Tibial artery (tissue), 4 donors: ENCODE measurements at regions not wholly inside any gene's neighbourhood (a gene's known extent, or its start where the extent isn't known, plus 50 kb on each side); places are given as distances from the start of the nearest gene placed in this dataset.

Experiments
- DNase-seq, 2 donors: peaks; one replicate each; pipeline ENCODE4 v3.0.0-alpha.2; 2019
- H3K27ac ChIP-seq, 2 donors: fragments of 200-600 bp; sonication (generic) in 1 of 2; 1 replicate in 1 of 2; 2 replicates in 1 of 2; pipeline ENCODE4 v1.5.1; 2018 to 2019; ENCODE audit warnings: mild to moderate bottlenecking in 1 of 2
- H3K27me3 ChIP-seq, 2 donors: fragments of 200-600 bp; sonication (generic) in 1 of 2; one replicate each; pipeline versions ENCODE4 v1.5.1 to v1.6.0; 2016 to 2019
- H3K36me3 ChIP-seq, 3 donors: fragments of 200-600 bp; sonication (generic) in 2 of 3; one replicate each; pipeline ENCODE4 v1.5.1; 2016 to 2019; ENCODE audit warnings: mild to moderate bottlenecking in 2 of 3
- H3K4me1 ChIP-seq, 4 donors: fragments of 200-600 bp; sonication (generic) in 2 of 4; 1 replicate in 3 of 4; 2 replicates in 1 of 4; pipeline ENCODE4 v1.5.1; 2016 to 2019
- H3K4me3 ChIP-seq, 2 donors: fragments of 200-600 bp; sonication (generic) in 1 of 2; 1 replicate in 1 of 2; 2 replicates in 1 of 2; pipeline ENCODE4 v1.5.1; 2018 to 2019; ENCODE audit warnings: mild to moderate bottlenecking in 2 of 2
- H3K9me3 ChIP-seq, 3 donors: fragments of 200-600 bp; sonication (generic) in 1 of 3; one replicate each; pipeline ENCODE4 v1.5.1; 2016 to 2019
- CTCF ChIP-seq, 2 experiments: fragments of 200-600 bp in 1 of 2; fragments of 450-650 bp in 1 of 2; IDR thresholded peaks; one replicate each; pipeline ENCODE4 v1.5.1; 2017 to 2019; ENCODE audit warnings: antibody characterized with exemption in 2 of 2, mild to moderate bottlenecking in 1 of 2, moderate library complexity in 1 of 2
- intact Hi-C: fragments of 100-400 bp; cut with DNase I; formaldehyde crosslinking; loops from one replicate; pipeline ENCODE4 v1.15.0; 2023; ENCODE audit warnings: low total_unique reads

- no peak for DNase-seq
- Histone ChIP-seq H3K27me3 (no peaks in the 10 kb centered on the region), H3K27ac (no peak overlapping the region), H3K36me3 (no peaks in the 10 kb centered on the region), H3K4me1 (peaks cover 0 to 15% (median 8%) of the 10 kb centered on the region in 4 donors), H3K9me3 (no peaks in the 10 kb centered on the region), H3K4me3 (no peak overlapping the region)
- intact Hi-C loops, result loop anchor here (10.0 kb wide), 1 partner anchor 825 kb away; no protein-coding TSS in a partner anchor
- TF ChIP-seq CTCF (IDR thresholded peaks at IDR 0.05), result no peak
Observed at GRCh38 chr2:64879745-64880144, 109.5 kb upstream of the SLC1A4 start.

GRCh38 chr2:64880193-64880951 is 108.8 kb upstream of the SLC1A4 start:
- intact Hi-C loops, result loop anchor here (10.0 kb wide), 1 partner anchor 826 kb away; no protein-coding TSS in a partner anchor
- Histone ChIP-seq H3K4me3 (no peak overlapping the region), H3K27ac (no peak overlapping the region), H3K36me3 (no peaks in the 10 kb centered on the region), H3K27me3 (no peaks in the 10 kb centered on the region), H3K4me1 (peaks cover 0 to 15% (median 8%) of the 10 kb centered on the region in 4 donors), H3K9me3 (no peaks in the 10 kb centered on the region)
- TF ChIP-seq CTCF (IDR thresholded peaks at IDR 0.05), result no peak
- peak in 1 of 2 donors; percentile 37 for DNase-seq

GRCh38 chr2:64881037-64881492 is 108.1 kb upstream of the SLC1A4 start:
- DNase-seq, result peak in 1 of 2 donors; percentile 20

GRCh38 chr2:64887565-64887964 is 101.6 kb upstream of the SLC1A4 start:
- no peak for TF ChIP-seq CTCF (IDR thresholded peaks at IDR 0.05)
- Histone ChIP-seq H3K27me3 (peaks cover 0 to 11% of the 10 kb centered on the region in 2 donors), H3K4me1 (no peaks in the 10 kb centered on the region), H3K4me3 (no peak overlapping the region), H3K9me3 (no peaks in the 10 kb centered on the region), H3K27ac (no peak overlapping the region), H3K36me3 (no peaks in the 10 kb centered on the region)
- DNase-seq, result peak in 1 of 2 donors; percentile 9
- intact Hi-C loops, result loop anchor here (10.0 kb wide), 1 partner anchor 833 kb away; no protein-coding TSS in a partner anchor

More at GRCh38 chr2:64881037-64881492, 108.1 kb upstream of the SLC1A4 start:
- Histone ChIP-seq H3K4me3 (no peak overlapping the region), H3K27me3 (no peaks in the 10 kb centered on the region), H3K36me3 (no peaks in the 10 kb centered on the region), H3K27ac (no peak overlapping the region), H3K4me1 (peaks cover 0 to 11% (median 7%) of the 10 kb centered on the region in 4 donors), H3K9me3 (no peaks in the 10 kb centered on the region)
- intact Hi-C loops, result loop anchor here (10.0 kb wide), 1 partner anchor 826 kb away; no protein-coding TSS in a partner anchor
- TF ChIP-seq CTCF (IDR thresholded peaks at IDR 0.05), result no peak

GRCh38 chr2:64888591-64889309 is 100.4 kb upstream of the SLC1A4 start:
- DNase-seq, result peak in 1 of 2 donors; percentile 45
- no peaks in the 10 kb centered on the region for H3K9me3 ChIP-seq
- peak; percentile 17 to 23 for TF ChIP-seq CTCF (IDR thresholded peaks at IDR 0.05)
- H3K4me1 ChIP-seq, result no peaks in the 10 kb centered on the region
- no peak overlapping the region for H3K27ac ChIP-seq
- no peaks in the 10 kb centered on the region for H3K36me3 ChIP-seq
- intact Hi-C loops, result loop anchor here (10.0 kb wide), 1 partner anchor 834 kb away; no protein-coding TSS in a partner anchor
- H3K27me3 ChIP-seq, result peaks cover 0 to 11% of the 10 kb centered on the region in 2 donors
- no peak overlapping the region for H3K4me3 ChIP-seq
